HG02943 (cell line): ENCODE measurements at regions not wholly inside any gene's neighbourhood (a gene's known extent, or its start where the extent isn't known, plus 50 kb on each side); places are given as distances from the start of the nearest gene placed in this dataset.

ENCODE experiments used
- ATAC-seq: cut with Tn5 transposase; IDR thresholded peaks from one replicate; pipeline ENCODE4 v1.9.1; 2021; ENCODE audit warnings: mild to moderate bottlenecking, low read depth, moderate library complexity; ENCODE audit not compliant: unreplicated experiment

DNA sequence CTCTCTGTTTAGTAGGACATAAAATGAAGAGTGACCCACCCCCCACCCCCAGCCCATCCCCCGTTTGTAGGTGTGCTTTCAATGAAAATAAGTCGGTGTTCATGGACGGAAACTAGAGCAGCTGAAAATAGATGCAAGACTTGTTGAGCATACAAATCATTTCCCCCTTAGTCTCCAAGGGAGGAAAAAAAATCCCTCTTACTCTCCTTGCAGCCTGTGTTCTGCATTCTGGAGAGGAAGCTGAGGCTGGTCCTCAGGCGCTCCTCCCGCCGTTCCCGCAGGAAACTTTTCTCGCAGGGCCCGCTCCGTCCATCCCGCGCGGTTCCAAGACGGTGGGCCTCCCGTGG, 259.0 kb upstream of the E2F7 start:
- no peak for ATAC-seq

DNA sequence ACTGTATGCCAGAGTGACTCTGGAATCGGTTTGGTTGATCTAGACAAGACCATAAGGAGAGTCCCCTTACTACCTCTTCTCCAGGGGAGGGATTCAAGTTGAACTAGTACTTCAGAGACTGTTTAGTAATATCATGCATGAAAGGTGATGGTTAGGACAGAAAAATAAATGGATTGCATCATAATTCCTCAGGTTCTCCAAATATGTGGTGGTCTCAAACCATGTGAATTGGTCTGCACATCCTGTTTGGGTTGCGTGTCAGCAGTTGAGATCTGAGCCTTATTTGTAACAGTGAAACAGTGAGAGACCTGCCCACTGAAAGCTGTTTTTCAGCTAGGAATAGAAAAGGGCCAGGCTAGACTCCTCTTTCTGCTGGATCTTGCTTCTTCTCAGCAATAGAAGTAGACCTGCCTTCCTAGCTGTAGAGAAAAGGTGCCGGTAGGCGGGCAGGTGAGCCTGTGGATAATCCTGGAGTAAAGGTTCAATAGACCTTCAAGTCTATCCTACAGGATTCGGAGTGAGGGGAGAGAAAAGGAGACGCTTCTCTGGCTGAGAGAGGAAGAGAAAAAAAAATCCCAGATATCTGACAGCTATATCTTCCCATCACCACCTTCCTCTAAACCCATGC, 258.5 kb upstream of the E2F7 start:
- ATAC-seq: no peak

DNA sequence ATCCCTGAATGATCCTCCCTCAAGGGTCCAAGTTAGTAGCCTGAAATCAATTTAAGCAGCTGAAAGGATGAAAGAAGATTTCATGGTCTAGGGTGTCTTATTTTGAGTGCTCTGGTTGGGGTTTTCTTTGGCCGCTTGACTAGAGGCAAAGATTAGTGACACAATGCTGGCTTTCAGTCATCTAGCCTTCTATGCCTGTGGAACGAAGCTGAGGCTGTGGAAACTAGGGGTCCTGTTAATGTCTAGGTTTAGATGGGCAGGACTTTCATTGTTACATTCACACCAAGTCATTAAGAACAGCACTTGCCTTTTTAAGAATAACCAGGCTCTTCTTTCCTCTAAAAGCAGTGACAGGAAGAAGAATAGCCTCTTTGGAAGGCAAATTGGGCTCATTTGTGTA, 253.8 kb upstream of the E2F7 start:
- ATAC-seq: no peak

DNA sequence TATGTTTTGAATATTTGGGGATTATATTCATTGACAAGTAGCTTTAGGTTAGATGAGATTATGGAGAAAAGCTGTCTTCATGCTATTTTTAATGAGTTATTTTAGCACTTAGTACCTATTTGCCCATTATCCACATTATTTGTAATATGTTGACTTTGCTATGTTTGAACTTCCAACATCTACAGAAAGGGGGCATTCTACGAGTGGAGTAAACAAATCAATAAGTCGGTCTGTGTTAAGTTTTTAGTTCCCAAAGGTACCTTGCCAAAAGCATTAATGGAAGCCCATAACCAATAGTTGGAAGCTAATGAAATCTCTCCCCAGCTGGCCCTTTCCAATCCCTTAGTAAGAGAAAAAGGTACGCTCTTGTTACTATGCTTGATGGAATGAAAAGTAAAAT, 250.0 kb upstream of the E2F7 start:
- ATAC-seq: no peak

DNA sequence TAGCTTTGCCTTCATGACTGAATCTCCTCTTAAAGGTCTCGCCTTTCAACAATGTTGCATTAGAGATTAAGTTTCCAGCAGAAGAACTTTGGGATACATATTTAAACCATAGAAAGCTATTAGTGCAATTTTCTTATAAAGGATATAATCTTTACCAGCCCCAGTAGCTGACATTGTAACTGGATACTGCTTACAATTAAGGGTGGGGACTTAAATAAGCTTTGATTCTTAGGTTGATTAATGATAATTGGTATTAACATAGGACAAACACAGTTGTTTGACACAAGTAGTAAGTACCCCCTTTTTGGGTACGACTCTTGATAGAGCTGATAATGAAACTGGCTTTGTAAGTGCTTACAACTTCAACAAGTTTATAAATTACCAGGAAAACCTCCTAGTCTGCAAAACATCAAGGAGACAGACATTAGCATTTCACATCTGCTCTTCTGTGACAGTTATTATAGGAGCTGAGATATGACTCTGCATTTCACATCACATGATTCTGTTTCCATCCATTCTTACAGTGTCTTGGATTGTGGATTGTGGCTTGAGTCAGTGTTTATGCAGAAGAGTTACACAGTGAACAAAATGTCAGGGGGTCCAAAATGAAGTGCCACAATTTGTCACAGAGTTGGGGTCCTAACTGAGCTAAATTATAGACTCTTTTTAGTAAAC, 249.1 kb upstream of the E2F7 start:
- ATAC-seq: no peak

DNA sequence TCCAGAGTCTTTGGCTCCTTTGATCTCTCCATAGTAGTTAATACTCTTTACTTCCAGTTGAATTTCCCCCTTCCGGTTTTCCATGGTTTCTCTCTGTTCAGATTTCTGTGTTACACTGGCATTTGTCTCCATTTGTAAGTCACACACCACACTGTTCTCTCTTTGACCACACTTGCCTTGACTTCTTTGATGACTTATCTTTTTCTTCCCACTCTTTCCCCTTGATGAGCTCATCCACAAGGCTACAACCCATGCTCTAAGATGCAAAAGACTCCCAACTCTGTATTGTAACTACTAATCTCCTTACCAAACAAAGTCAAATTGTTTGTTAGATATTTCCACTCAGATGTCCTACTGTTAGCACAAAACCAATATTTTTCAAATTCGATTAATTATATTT, 242.7 kb upstream of the E2F7 start:
- ATAC-seq: no peak

DNA sequence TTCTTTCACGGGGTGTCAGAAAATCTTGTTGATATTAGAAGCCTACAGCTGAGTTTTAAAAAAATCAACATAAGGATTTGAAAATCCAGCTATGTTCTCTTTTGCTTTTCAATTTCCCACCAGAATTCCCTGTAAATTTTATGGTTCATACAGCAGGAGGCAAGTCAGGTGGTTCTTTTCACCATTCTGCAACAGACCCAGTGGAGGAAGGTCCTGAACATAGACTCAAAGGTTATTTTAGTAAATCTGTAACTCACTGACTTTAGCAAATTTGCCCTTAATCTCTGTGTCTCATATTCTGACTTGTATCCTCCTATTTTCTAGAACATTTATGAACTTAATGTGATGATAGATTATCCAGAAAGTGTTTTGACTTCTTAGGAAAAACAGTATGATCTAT, 235.4 kb upstream of the E2F7 start:
- no peak for ATAC-seq

DNA sequence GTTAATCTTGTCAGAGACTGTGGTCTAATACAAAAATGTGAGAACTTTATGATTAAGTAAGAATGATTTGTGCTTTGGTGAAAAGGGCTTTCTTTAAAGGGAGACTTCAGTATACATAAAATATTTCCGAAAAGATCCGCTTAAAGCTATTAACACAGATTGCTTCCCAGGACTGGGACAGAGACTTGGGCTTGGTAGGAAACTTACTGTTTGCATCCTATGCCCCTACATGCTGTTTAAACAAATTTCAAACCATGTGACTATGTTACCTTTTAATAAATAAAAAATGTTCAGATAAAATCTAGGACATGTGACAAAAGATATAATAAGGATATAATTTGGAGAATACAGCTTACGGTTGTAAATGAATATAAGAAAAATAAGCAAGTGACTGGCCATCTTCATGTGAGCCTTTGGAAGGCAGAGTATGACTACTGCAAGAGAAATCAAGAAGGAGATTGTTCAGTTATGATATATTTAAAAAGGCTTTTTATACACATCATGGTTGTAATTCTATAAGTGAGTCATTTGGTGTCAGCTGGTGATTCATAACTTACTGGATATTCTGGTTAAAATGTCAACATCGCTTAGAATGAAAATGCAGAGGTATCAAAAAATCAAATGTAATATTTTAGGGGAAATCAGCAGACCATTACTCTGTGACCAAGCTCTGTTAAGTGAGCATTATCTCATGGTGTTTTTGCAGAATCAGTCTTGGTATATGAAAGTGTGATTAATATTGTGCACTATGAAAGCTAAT, 234.7 kb upstream of the E2F7 start:
- ATAC-seq: no peak

DNA sequence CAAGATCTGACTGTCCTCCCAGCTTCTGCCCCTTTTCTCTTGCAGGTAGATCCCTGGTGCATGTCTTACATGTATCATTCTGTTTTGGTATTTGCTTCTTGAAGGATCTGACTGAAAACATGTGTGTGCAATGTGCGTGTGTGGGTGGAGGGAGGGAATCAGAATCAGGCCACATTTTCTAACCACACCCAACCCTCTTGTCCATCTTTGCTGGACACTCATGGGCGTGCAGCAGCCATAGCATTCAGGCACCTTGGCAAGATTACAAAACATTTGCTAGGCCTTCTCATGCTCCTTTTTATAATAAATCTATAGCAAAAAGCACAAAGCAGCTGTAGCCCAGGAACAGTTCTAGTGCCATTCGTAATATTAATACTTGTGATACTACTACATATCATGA, 233.6 kb upstream of the E2F7 start:
- no peak for ATAC-seq

DNA sequence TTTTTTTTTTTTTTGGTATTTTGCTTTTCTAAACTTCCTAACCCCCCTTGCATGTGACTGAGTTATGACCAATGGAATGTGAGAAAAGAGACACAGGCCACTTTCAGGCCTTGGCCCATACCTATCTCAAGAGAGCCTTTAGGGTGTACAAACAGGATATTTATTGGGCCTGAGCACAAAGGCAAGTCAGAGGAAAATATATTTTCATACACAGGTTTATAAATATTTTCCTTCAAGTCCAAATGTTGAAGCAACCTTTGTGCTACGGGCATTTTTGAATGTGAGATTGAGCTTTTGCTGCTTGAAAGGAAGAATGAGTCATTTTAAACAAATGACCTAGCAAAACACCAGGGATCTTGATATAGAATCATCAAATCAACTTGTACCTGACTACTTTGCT, 228.6 kb upstream of the E2F7 start:
- no peak for ATAC-seq

DNA sequence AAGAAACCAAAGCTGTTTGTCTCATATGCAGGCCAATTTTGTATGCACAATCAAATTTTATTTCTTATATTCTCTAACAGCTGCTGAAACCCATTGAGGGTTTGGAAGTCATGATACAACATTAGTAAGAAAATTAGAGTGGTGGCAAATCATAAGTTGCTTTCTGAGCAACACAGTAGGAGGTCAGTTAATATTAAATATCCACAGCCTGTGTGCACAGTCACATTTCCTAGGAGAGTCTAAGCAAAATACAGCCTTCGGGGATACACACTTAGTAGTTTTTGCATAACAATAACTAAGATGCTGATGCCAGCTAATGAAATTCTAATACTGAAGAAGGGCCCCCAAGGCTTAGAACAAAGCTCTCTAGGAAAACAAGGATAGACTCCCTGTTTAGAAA, 209.6 kb upstream of the E2F7 start:
- ATAC-seq: no peak

DNA sequence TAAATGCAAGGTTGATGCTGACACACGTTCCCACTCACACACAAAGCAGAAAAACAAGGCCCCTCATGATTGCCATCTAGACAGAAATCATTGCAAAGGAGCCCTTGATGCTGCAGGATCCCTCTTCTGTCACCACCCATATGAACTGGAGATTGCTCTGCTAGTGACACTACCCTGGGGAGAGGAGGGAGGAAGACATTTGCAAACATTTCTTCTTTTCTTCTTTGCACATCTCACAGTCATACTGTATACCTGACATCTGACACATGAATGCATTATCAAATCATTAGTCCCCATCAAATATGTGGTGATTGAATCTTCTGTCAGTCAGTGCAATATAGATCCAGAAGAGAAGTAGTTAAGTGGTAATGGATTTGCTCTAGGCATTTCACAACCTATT, 208.5 kb upstream of the E2F7 start:
- ATAC-seq: no peak

DNA sequence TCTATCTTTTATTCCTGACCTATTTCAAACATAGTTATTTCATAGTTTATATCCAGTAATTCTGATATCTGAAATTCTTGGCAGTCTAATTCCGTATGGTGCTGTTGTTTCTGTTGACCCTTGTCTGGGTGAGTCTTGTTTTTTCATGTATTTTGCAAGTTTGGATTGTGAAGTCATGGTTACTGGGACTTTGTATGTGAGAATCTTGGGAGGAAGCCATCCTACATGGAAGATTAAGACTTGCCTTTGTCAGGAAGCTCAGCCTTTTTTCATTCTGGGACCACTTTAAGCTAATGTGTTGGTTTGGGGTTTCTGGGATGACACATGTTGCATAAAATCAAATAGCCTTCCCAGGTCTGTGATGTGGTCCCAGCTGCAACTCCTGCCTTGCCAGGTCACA, 191.6 kb upstream of the E2F7 start:
- no peak for ATAC-seq

DNA sequence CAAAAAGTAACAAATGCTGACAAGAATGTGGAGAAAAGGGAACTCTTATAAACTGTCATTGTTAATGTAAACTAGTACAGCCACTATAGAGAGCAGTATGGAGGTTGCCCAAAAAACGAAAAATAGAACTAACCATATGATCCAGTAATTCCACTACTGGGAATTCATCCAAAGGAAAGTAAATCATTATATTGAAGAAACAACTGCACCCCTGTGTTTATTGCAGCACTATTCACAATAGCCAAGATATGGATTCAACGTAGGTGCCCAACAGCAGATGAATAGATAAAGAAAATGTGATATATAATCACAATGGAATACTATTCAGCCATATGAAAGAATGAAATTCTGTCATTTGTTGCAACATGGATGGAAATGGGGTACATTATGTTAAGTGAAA, 188.0 kb upstream of the E2F7 start:
- ATAC-seq: no peak

DNA sequence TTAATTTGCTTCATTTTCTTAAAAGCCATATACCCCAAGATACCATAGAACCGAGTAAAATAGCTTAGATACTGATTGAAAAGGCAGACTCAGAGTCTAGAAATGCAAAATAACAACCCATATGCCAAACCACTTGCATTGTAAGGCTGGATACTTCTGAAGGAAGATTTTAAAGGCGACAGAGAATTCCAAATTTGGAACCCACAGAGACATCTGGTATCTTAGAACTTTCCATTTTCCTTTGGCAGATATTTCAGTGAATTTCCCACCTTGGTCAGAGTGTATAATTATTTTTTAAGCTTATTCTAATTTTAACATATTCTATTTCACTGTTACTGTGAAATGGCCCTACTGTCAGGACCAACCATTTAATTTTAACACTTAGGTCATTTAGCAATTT, 186.4 kb upstream of the E2F7 start:
- ATAC-seq: no peak

DNA sequence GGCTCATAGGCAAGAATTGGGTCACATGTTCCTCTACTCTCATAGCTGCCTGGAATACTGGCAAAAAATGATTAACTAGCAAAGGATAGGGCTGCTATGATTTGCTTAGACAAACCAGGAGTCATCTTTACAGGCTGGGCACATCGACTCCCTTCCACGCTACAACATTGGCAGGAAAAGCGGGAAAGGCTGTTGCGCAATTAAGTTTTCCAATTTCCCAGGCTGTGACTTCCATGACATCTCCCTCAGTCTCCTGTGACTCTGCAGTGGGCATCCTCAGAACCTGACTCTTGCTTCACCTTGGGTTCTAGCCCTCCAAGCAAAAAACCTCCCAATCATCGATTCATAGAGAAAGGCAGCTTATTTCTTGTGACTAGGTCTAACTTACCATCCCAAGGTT, 184.5 kb upstream of the E2F7 start:
- no peak for ATAC-seq

DNA sequence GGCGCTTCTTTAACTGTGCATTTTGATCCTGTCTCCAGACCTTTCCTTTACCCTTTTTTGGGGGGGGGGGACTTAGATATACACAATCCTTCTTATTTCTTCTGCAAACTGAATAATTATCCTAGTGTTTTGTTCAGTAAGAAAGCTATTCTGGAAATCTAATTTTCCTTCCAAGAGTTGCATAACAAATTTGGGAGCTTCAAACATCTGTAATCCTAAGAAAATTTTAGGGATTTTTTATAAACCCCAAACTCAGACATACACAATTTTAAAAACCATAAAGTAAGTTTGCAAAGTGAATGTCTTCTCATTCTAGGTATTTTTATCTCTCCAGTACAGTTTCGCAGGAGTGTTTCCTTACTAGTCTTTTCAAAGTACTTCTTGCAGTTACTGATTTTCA, 182.7 kb upstream of the E2F7 start:
- ATAC-seq: no peak

DNA sequence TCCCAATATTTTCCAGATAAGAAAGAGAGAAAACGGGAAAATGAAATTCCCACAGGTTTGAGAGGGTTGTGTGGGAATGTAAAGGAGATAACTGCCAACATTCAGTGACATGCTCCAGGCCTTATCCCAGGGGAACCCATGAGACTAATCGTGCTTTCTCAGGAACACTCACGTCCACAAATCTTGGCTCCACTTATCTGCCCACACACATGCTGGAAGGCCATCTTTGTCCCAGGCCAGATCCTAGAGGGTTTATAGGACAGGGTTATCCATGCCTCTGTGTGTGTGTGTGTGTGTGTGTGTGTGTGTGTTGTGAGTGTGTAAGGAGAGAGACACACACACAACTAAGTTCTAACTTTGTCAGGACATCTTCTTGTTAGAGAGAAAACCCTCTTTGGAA, 182.2 kb upstream of the E2F7 start:
- ATAC-seq: no peak

DNA sequence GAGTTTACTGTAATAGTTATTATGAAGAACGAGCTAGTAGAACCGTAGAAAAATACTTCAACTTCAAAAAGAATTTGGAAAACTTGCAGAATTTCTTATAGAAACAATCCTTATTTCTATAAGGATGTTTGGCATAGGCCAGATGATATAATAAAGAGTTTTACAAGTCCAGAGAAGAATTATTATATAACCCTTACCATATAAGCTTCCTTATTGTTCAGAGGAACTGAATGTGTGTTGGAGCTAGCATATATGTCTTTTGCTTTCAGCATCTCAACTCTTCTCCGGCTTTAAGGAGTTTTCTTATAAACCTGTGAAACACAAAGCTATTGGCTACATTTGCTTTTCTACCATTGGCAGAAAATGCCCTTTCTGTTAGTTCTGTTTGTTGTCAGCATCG, 178.0 kb upstream of the E2F7 start:
- ATAC-seq: no peak

DNA sequence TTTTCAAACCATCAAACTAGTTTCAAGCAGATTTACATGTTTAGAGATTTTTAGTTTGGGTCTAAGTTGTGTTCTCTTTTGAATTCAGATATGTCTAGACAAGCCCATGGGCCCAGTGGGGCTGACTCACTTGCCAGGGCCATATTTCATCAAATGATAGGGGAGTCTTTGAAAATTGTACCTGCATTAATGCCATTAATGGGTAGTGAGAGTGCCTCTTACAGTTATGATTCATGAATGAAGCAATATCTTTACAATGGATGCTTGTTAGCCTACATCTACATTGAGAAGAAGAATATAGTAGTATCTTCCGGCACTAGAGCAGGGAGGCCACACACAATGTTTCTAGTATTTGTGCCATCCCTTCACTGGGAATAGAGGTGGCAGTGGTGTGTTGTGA, 174.2 kb upstream of the E2F7 start:
- no peak for ATAC-seq

DNA sequence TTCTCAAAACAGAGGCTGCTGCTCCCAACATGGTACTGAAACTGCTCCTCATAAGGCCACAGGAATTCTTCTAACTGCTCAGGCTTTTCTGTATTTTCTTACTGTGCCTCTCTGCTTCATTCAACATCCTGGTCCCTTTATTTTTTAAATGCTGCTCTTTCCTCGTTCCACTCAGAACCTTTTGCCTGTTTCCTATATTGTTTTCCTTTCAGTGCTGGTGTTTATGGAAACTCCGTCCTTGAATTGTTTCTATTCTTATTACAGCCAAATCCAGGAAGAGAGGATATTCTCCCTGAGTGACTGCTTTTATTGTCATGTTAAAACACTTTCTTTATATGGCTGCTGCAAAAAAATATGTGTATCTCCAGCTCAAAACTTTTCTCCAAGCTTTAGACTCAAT, 173.0 kb upstream of the E2F7 start:
- no peak for ATAC-seq

DNA sequence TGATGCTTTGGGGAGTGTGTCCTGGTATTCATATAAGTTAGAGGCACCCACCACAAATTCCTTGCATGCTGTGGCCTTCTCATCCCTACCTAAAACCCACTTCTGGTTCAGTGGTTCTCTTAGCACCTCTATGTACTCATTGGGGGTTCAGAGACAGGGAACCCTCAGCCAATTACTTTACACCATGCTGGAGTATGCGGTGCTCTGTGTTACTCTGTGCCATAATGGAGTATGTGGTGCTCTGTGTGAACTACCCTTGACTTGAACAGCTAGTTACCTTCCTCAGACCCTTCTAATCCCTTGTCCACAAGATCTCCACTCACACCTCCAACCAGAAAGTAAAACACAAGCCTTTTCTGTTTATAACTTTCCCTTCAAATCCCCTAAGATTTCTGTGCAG, 172.5 kb upstream of the E2F7 start:
- ATAC-seq: no peak
